H1 (cell line): ENCODE measurements at regions not wholly inside any gene's neighbourhood (a gene's known extent, or its start where the extent isn't known, plus 50 kb on each side); places are given as distances from the start of the nearest gene placed in this dataset.

ENCODE experiments used
- CTCF ChIA-PET: fragments of 300-600 bp; sonication (Branson Sonifier 250); formaldehyde crosslinking; loops from one replicate; lab custom pipeline; 2021; ENCODE audit not compliant: partially characterized antibody; lab: Charles Lee
- POLR2A ChIA-PET: fragments of 300-600 bp; sonication (Branson Sonifier 250); formaldehyde crosslinking; loops from one replicate; lab custom pipeline; 2021; ENCODE audit warnings: inconsistent platforms; ENCODE audit not compliant: partially characterized antibody; lab: Charles Lee
- DNase-seq, 2 experiments: peaks; one replicate each; pipeline versions ENCODE4 v3.0.0 to v3.0.0-alpha.2; 2010 to 2022; ENCODE audit warnings: low spot score in 2 of 2, low read depth in 1 of 2, mixed read lengths in 1 of 2
- FAIRE-seq: peaks from 2 replicates; lab custom pipeline; 2011; peaks lifted over from hg19 to GRCh38; lab: Jason Lieb, UNC
- H2AFZ ChIP-seq: 2 replicates; pipeline ENCODE4 v1.8.1; 2012; ENCODE audit warnings: low read length, inconsistent platforms
- H2AK5ac ChIP-seq: 2 replicates; pipeline ENCODE4 v1.6.1; 2013; ENCODE audit warnings: low read depth, low read length
- H2BK120ac ChIP-seq: replicated peaks from 2 replicates; pipeline ENCODE3; 2013; ENCODE audit warnings: low read depth, low read length, inconsistent platforms
- H2BK12ac ChIP-seq: 2 replicates; pipeline ENCODE4 v1.6.1; 2013; ENCODE audit warnings: low read depth, low read length
- H2BK15ac ChIP-seq: 2 replicates; pipeline ENCODE4 v1.6.1; 2013; ENCODE audit warnings: low read length
- H2BK20ac ChIP-seq: 2 replicates; pipeline ENCODE4 v1.6.1; 2013; ENCODE audit warnings: low read length
- H2BK5ac ChIP-seq: 2 replicates; pipeline ENCODE4 v1.6.1; 2013; ENCODE audit warnings: low read depth, low read length
- H3K14ac ChIP-seq: 2 replicates; pipeline ENCODE4 v1.6.1; 2013; ENCODE audit warnings: inconsistent platforms; ENCODE audit not compliant: insufficient read length
- H3K18ac ChIP-seq: 2 replicates; pipeline ENCODE4 v1.6.1; 2013; ENCODE audit warnings: low read length; ENCODE audit errors: extremely low read depth
- H3K23ac ChIP-seq: 2 replicates; pipeline ENCODE4 v1.6.1; 2013; ENCODE audit warnings: inconsistent platforms; ENCODE audit not compliant: insufficient read length
- H3K23me2 ChIP-seq: 2 replicates; pipeline ENCODE4 v1.6.1; 2013; ENCODE audit warnings: low read depth, low read length
- H3K27ac ChIP-seq: 2 replicates; pipeline ENCODE4 v1.6.1; 2011; ENCODE audit warnings: low read depth, low read length, inconsistent platforms
- H3K27me3 ChIP-seq, 4 experiments: replicated peaks in 1 of 4; 1 replicate in 1 of 4; 2 replicates in 3 of 4; pipeline versions ENCODE4 v1.6.1 to v1.8.1; 2011 to 2013; ENCODE audit warnings: low read length in 3 of 4, mild to moderate bottlenecking in 3 of 4, inconsistent platforms in 2 of 4, mixed read lengths in 2 of 4, moderate library complexity in 1 of 4; ENCODE audit not compliant: control insufficient read depth in 3 of 4, insufficient read depth in 3 of 4; ENCODE audit errors: extremely low read depth in 1 of 4
- H3K36me3 ChIP-seq, 4 experiments: 2 replicates each; pipeline versions ENCODE4 v1.6.1 to v1.8.1; 2011 to 2013; ENCODE audit warnings: mild to moderate bottlenecking in 4 of 4, low read length in 3 of 4, moderate library complexity in 2 of 4, control low read depth in 1 of 4, inconsistent platforms in 1 of 4; ENCODE audit not compliant: insufficient read depth in 4 of 4, control insufficient read depth in 2 of 4
- H3K4ac ChIP-seq: replicated peaks from 2 replicates; pipeline ENCODE3; 2013; ENCODE audit warnings: low read length, low read depth, mixed read lengths, inconsistent platforms; ENCODE audit not compliant: insufficient read length
- H3K4me1 ChIP-seq, 4 experiments: replicated peaks in 1 of 4; 1 replicate in 1 of 4; 2 replicates in 3 of 4; pipeline versions ENCODE4 v1.6.1 to v1.8.1; 2011 to 2013; ENCODE audit warnings: low read length in 3 of 4, inconsistent platforms in 2 of 4, mixed read lengths in 1 of 4; ENCODE audit not compliant: insufficient read depth in 4 of 4, control insufficient read depth in 3 of 4
- H3K4me2 ChIP-seq, 2 experiments: 2 replicates each; pipeline versions ENCODE4 v1.6.1 to v1.8.1; 2011 to 2013; ENCODE audit warnings: low read depth in 2 of 2, low read length in 2 of 2, control low read depth in 1 of 2, inconsistent platforms in 1 of 2, mild to moderate bottlenecking in 1 of 2; ENCODE audit not compliant: insufficient read depth in 1 of 2
- H3K4me3 ChIP-seq, 4 experiments: fragments of 200-600, 300-600 bp in 1 of 4; sonication (generic), shearing (Covaris generic), sonication (Bioruptor Twin) in 1 of 4; 2 replicates each; pipeline versions ENCODE4 v1.5.1 to v1.8.1; 2011 to 2016; ENCODE audit warnings: low read length in 4 of 4, low read depth in 3 of 4, control low read depth in 2 of 4, inconsistent platforms in 2 of 4, mild to moderate bottlenecking in 2 of 4, mixed read lengths in 1 of 4, moderate library complexity in 1 of 4; ENCODE audit not compliant: insufficient read depth in 2 of 4; ENCODE audit errors: extremely low read depth in 1 of 4
- H3K56ac ChIP-seq: replicated peaks from 2 replicates; pipeline ENCODE3; 2013; ENCODE audit warnings: low read depth, mild to moderate bottlenecking, mixed read lengths, low read length, inconsistent platforms; ENCODE audit not compliant: insufficient read length
- H3K79me1 ChIP-seq: 2 replicates; pipeline ENCODE4 v1.6.1; 2013; ENCODE audit warnings: low read depth, low read length, control low read depth
- H3K79me2 ChIP-seq, 2 experiments: 2 replicates each; pipeline versions ENCODE4 v1.6.1 to v1.8.1; 2012 to 2013; ENCODE audit warnings: low read length in 2 of 2, mild to moderate bottlenecking in 2 of 2, inconsistent platforms in 1 of 2; ENCODE audit not compliant: insufficient read depth in 2 of 2, control insufficient read depth in 1 of 2
- H3K9ac ChIP-seq, 4 experiments: replicated peaks in 1 of 4; 1 replicate in 1 of 4; 2 replicates in 3 of 4; pipeline versions ENCODE4 v1.6.1 to v1.8.1; 2011 to 2013; ENCODE audit warnings: low read depth in 3 of 4, low read length in 3 of 4, control low read depth in 2 of 4, mild to moderate bottlenecking in 2 of 4, moderate library complexity in 2 of 4, inconsistent platforms in 1 of 4; ENCODE audit errors: extremely low read depth in 1 of 4
- H3K9me3 ChIP-seq, 2 experiments: 2 replicates each; pipeline versions ENCODE4 v1.6.1 to v1.8.1; 2012 to 2013; ENCODE audit warnings: mild to moderate bottlenecking in 2 of 2, moderate library complexity in 2 of 2, control low read depth in 1 of 2, inconsistent platforms in 1 of 2, low read depth in 1 of 2, low read length in 1 of 2, mixed read lengths in 1 of 2; ENCODE audit not compliant: insufficient read depth in 2 of 2
- H4K20me1 ChIP-seq, 2 experiments: replicated peaks in 1 of 2; 2 replicates each; pipeline versions ENCODE3 to v1.8.1; 2011 to 2013; ENCODE audit warnings: inconsistent platforms in 2 of 2, low read length in 2 of 2, mild to moderate bottlenecking in 1 of 2; ENCODE audit not compliant: insufficient read depth in 2 of 2, control insufficient read depth in 1 of 2
- H4K5ac ChIP-seq: 2 replicates; pipeline ENCODE4 v1.6.1; 2013; ENCODE audit warnings: low read length, low read depth, mixed read lengths, inconsistent platforms; ENCODE audit not compliant: insufficient read length
- H4K8ac ChIP-seq: 2 replicates; pipeline ENCODE4 v1.8.0; 2013; ENCODE audit warnings: mild to moderate bottlenecking, moderate library complexity, low read length, inconsistent platforms; ENCODE audit not compliant: insufficient read depth; ENCODE audit errors: extremely low read depth
- H4K91ac ChIP-seq: replicated peaks from 2 replicates; pipeline ENCODE3; 2013; ENCODE audit warnings: low read length, mixed read lengths, inconsistent platforms; ENCODE audit not compliant: insufficient read length
- BCL11A ChIP-seq, 2 experiments: IDR thresholded peaks; one replicate each; pipeline ENCODE4 v1.6.1; 2011; ENCODE audit warnings: low read depth in 2 of 2, low read length in 2 of 2, mild to moderate bottlenecking in 2 of 2
- CBX8 ChIP-seq: fragments of 300-800, 300-1000 bp; sonication (generic); IDR thresholded peaks from 2 replicates; pipeline ENCODE4 v1.7.1; 2016; ENCODE audit warnings: low read depth, low read length, borderline replicate concordance
- EGR1 ChIP-seq: IDR thresholded peaks from 2 replicates; pipeline ENCODE4 v1.6.1; 2011; ENCODE audit warnings: low read depth, low read length, borderline replicate concordance
- SIX5 ChIP-seq: IDR thresholded peaks from 2 replicates; pipeline ENCODE4 v1.6.1; 2011; ENCODE audit warnings: mild to moderate bottlenecking, low read depth, low read length
- SRF ChIP-seq: IDR thresholded peaks from 2 replicates; pipeline ENCODE4 v1.6.1; 2011; ENCODE audit warnings: mild to moderate bottlenecking, low read depth, low read length, moderate library complexity
- WGBS, 2 experiments: shearing (Covaris generic) in 1 of 2; methylation state at CpG; one replicate each; pipeline versions ENCODE4 v1.1.6 to v1.1.7; 2013 to 2015; ENCODE audit warnings: low lambda C conversion rate in 2 of 2, mixed read lengths in 2 of 2, inconsistent platforms in 1 of 2, low coverage in 1 of 2, missing lambda C conversion rate in 1 of 2; ENCODE audit not compliant: insufficient replicate concordance in 2 of 2, insufficient coverage in 1 of 2, insufficient read length in 1 of 2; ENCODE audit errors: extremely low coverage in 1 of 2, missing lambda C conversion rate in 1 of 2; 5-methylcytosine and 5-hydroxymethylcytosine counted together

DNA sequence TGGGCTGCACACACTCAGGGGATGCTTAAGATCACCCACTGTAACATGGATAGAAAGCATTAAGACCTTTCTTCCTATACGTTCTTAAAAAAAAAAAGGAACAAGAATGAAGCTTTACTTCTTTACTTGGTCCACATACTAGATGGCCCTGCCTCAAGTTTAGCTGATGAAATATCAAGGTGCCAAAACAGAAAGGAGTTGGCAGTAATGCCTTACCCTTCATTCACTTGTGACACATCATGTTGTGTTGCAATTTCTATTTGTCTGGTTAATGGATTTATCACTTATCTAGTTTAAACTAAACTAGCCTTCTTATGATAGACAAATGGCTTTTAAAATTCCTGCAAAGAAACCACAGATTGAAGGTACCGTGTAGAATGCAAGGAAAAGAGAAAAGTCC is 720.3 kb downstream of the CCSER2 start:
- H3K4ac ChIP-seq, result no peak overlapping the region
- H3K27me3 ChIP-seq, result no peaks in the 10 kb centered on the region
- H4K20me1 ChIP-seq, result no peaks in the 10 kb centered on the region
- H3K14ac ChIP-seq, result no peak overlapping the region
- H3K18ac ChIP-seq, result no peak overlapping the region
- no peaks in the 10 kb centered on the region for H3K23me2 ChIP-seq
- no peak overlapping the region for H2BK20ac ChIP-seq
- H3K36me3 ChIP-seq, result no peaks in the 10 kb centered on the region
- H2BK15ac ChIP-seq, result no peak overlapping the region
- H2BK5ac ChIP-seq, result no peak overlapping the region
- H2AK5ac ChIP-seq, result no peak overlapping the region
- FAIRE-seq, result no peak
- no peak overlapping the region for H2AFZ ChIP-seq
- H3K56ac ChIP-seq, result no peak overlapping the region
- no peak overlapping the region for H3K23ac ChIP-seq
- no peaks in the 10 kb centered on the region; a peak in 1 of 4 replicates for H3K9me3 ChIP-seq
- H3K27ac ChIP-seq, result no peak overlapping the region
- H3K79me1 ChIP-seq, result no peaks in the 10 kb centered on the region
- no peak overlapping the region for H3K9ac ChIP-seq
- 85% methylated on average over 2 of the region's 2 CpGs; no CpG with 5 or more reads in 1 of the 2 experiments for WGBS, 2 experiments
- H4K91ac ChIP-seq, result no peak overlapping the region
- no peak overlapping the region for H2BK120ac ChIP-seq
- no peak overlapping the region for H3K4me3 ChIP-seq
- no peak for DNase-seq
- ChIA-PET CTCF (no interaction called here), POLR2A (no interaction called here)
- no peaks in the 10 kb centered on the region for H3K4me1 ChIP-seq
- no peak overlapping the region for H2BK12ac ChIP-seq
- no peaks in the 10 kb centered on the region for H3K79me2 ChIP-seq
- H3K4me2 ChIP-seq, result no peak overlapping the region
- no peak overlapping the region for H4K8ac ChIP-seq
- no peak for TF ChIP-seq CBX8
- no peak for TF ChIP-seq SIX5
- no peak for TF ChIP-seq SRF
- no peak for TF ChIP-seq EGR1
- no peak for TF ChIP-seq BCL11A (IDR thresholded peaks at IDR 0.05; ENCODE audit: low read depth in 2 of 2, low read length in 2 of 2)
- H4K5ac ChIP-seq, result no peak overlapping the region
